ENCODE measurements at regions not wholly inside any gene's neighbourhood (a gene's known extent, or its start where the extent isn't known, plus 50 kb on each side); places are given as distances from the start of the nearest gene placed in this dataset.

DNA sequence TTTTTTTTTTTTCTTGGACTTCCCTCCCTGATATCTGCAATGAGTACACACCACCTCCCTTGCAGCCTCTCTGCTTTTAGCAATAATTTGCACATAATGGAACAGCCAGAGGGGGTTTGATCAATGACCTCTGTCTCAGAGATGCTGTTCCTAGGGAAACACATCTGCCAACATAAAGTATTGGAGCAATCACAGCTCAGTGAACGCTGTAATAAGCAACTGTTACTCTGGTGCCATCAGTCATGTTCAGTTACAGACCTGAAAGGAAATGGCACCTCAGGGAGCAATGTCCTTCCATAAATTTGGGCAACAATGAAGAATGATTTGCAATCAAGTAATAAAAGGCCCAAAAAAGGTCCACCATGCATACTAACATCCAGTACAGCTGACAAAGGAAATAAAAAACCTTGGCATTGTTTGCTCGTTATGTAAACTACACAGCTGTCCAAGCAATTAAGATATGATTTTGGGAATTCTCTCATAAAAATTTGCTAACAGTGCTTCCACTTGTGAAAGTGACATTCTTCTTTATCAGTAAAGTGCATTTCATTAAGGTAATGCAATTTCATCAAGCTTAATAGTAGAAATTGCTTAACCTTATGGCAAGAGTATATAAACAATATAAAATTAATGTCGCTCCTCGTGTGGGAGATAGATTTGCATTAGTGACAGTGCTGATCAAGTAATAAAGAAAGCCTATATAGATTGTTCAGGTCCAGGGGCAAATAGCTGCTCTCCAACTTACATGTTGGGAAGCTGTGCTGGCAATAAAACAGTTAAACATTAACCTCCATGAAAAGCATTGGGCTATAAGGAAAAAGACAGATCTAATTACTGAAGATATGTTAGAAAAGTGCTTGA is 167.8 kb downstream of the RASEF start:
- TF ChIP-seq CTCF (IDR thresholded peaks at IDR 0.05 in 2 of 3, conservative IDR thresholded peaks at IDR 0.05 in 1 of 3; ENCODE audit: borderline replicate concordance in 1 of 3, insufficient read depth in 1 of 3, low read depth in 2 of 3, low read length in 2 of 3) (no peak), POLR2AphosphoS5 (IDR thresholded peaks at IDR 0.05; ENCODE audit: low read depth, low read length) (no peak), EZH2 (IDR thresholded peaks at IDR 0.05) (no peak), RAD21 (IDR thresholded peaks at IDR 0.05; ENCODE audit: low read depth) (no peak), EZH2phosphoT487 (IDR thresholded peaks at IDR 0.05; ENCODE audit: borderline replicate concordance) (no peak), ZNF274 (IDR thresholded peaks at IDR 0.05; ENCODE audit: low read depth, low read length) (no peak), SIN3A (IDR thresholded peaks at IDR 0.05; ENCODE audit: low read depth) (no peak)
- TF ChIP-seq, protein P1, sequence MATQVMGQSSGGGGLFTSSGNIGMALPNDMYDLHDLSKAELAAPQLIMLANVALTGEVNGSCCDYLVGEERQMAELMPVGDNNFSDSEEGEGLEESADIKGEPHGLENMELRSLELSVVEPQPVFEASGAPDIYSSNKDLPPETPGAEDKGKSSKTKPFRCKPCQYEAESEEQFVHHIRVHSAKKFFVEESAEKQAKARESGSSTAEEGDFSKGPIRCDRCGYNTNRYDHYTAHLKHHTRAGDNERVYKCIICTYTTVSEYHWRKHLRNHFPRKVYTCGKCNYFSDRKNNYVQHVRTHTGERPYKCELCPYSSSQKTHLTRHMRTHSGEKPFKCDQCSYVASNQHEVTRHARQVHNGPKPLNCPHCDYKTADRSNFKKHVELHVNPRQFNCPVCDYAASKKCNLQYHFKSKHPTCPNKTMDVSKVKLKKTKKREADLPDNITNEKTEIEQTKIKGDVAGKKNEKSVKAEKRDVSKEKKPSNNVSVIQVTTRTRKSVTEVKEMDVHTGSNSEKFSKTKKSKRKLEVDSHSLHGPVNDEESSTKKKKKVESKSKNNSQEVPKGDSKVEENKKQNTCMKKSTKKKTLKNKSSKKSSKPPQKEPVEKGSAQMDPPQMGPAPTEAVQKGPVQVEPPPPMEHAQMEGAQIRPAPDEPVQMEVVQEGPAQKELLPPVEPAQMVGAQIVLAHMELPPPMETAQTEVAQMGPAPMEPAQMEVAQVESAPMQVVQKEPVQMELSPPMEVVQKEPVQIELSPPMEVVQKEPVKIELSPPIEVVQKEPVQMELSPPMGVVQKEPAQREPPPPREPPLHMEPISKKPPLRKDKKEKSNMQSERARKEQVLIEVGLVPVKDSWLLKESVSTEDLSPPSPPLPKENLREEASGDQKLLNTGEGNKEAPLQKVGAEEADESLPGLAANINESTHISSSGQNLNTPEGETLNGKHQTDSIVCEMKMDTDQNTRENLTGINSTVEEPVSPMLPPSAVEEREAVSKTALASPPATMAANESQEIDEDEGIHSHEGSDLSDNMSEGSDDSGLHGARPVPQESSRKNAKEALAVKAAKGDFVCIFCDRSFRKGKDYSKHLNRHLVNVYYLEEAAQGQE (IDR thresholded peaks at IDR 0.05; ENCODE audit: low read depth): no peak
